ENCODE measurements at regions not wholly inside any gene's neighbourhood (a gene's known extent, or its start where the extent isn't known, plus 50 kb on each side); places are given as distances from the start of the nearest gene placed in this dataset.

- DNase-seq (ENCODE audit: low read depth in 2 of 2): no peak
These were observed 174.1 kb upstream of the EEA1 start for GRCh38 chr12:93103154-93103553.

- DNase-seq (ENCODE audit: low read depth in 2 of 2): no peak
These were observed 175.4 kb upstream of the EEA1 start for GRCh38 chr12:93104535-93104934.

DNA sequence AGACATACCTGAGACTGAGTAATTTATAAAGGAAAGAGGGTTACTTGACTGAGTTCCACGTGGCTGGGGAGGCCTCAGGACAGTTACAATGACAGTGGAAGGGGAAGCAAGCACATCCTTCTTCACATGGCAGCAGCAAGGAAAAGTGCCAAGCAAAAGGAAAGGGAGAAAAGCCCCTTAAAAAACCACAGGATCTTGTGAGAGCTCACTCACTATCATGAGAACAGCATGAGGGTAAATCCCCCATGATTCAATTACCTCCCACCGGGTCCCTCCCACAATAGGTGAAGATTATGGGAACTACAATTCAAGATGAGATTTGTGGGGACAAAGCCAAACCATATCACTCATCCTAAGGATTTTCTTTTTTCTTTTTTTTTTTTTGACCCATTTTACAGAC, 177.8 kb upstream of the EEA1 start:
- DNase-seq (ENCODE audit: low read depth in 2 of 2): no peak

GRCh38 chr12:93107514-93108312, 178.6 kb upstream of the EEA1 start:
- no peak for DNase-seq (ENCODE audit: low read depth in 2 of 2)

DNA sequence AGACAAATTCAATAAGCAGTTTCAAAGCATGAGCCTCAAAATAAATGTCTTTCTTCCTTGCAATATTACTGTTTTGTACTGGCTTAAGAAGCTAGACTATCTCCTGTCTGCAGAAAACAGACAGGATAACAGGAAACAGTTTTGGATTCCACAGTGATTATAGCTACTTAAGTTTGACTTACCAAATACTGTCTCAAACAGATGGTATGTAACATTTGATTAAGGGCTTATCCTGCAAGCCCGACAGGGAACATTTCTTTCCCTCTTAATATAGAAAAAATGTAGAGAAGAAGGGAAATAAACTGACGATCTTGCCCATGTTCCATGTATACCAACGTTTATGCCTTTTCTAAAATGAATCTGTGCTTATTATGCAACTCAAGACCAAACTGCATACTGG, 179.9 kb upstream of the EEA1 start:
- DNase-seq (ENCODE audit: low read depth in 2 of 2): no peak

GRCh38 chr12:93109551-93110203, 180.6 kb upstream of the EEA1 start:
- peak in 1 of 2 donors; percentile 12 for DNase-seq (ENCODE audit: low read depth in 2 of 2)

GRCh38 chr12:93111773-93112172, 182.7 kb upstream of the EEA1 start:
- DNase-seq (ENCODE audit: low read depth in 2 of 2): no peak

DNA sequence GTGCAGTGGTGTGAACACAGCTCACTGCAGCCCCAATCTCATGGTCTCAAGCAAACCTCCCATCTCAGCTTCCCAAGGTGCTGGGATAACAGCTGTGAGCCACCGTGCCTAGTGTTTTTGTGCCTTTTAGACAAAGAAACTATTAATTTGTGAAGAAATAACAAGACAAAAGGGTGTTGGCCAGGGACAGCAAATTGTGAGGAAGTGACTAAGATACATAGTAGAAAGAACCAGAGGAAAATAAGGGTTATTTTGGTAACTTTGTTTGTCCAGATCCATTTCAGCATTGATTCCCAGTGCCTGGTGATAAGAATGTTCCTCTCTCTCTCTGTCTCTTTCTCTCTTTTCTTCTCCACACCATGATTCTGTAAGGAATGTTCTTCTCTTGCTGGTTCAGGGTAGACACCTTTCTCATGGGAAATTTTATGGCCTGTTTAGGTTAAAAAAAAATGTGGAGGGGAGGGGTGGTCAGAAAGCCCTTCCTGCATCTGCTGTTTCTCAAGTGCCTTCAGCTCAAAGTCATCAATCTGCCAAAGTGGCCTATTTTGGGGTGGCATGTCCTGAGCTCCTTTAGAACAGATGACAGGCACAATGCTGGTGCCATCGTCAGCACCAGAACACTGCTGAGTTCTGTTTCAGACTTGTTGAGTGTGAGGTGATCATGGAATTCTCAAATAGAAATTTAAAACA, 184.4 kb upstream of the EEA1 start:
- no peak for DNase-seq (ENCODE audit: low read depth in 2 of 2)

GRCh38 chr12:93115198-93115601, 186.1 kb upstream of the EEA1 start:
- DNase-seq (ENCODE audit: low read depth in 2 of 2): no peak

GRCh38 chr12:93115646-93116045, 186.6 kb upstream of the EEA1 start:
- no peak for DNase-seq (ENCODE audit: low read depth in 2 of 2)

DNA sequence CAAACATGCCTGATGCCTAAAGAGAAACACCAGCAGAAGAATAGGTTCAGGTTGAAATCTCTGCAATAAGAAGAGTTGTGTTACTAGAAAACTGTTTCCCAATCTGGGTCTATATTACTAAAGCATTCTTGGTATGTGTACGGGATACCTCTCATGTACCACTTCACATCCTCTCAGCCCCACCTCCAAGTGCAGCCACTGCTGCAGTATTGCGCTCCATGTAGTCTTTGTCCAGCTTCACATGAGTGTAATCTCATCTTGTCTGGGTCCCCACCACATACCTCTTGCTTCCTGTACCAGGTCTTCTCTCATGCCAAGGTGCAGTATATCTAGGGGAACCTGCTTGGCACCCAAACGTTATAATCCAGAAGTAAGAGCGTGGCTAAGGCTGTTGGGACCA, 187.5 kb upstream of the EEA1 start:
- no peak for DNase-seq (ENCODE audit: low read depth in 2 of 2)

- DNase-seq (ENCODE audit: low read depth in 2 of 2): no peak
These were observed 192.8 kb upstream of the EEA1 start for GRCh38 chr12:93121729-93122488.

- DNase-seq (ENCODE audit: low read depth in 2 of 2): no peak
These were observed 193.5 kb upstream of the EEA1 start for GRCh38 chr12:93122569-93123091.

- no peak for DNase-seq (ENCODE audit: low read depth in 2 of 2)
These were observed 196.0 kb upstream of the EEA1 start for GRCh38 chr12:93125126-93125525.

DNA sequence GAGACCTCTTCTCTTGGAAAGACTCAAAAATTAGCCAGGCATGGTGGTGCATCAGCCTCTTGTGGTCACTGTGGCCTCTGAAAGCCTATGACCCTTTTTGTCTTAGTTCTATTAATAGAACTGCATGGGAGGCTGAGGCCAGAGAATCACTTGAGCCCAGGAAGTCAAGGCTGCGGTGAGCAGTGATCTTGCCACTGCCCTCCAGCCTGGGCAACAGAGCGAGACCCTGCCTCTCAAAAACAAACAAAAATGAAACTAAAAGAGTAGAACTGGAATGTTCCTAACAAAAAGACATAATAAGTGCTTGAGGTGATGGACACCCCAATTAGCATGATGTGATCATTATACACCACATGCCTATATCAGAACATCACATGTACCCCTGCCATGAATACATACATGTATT, 197.0 kb upstream of the EEA1 start:
- no peak for DNase-seq (ENCODE audit: low read depth in 2 of 2)

GRCh38 chr12:93127107-93127560, 198.0 kb upstream of the EEA1 start:
- no peak for DNase-seq (ENCODE audit: low read depth in 2 of 2)

DNA sequence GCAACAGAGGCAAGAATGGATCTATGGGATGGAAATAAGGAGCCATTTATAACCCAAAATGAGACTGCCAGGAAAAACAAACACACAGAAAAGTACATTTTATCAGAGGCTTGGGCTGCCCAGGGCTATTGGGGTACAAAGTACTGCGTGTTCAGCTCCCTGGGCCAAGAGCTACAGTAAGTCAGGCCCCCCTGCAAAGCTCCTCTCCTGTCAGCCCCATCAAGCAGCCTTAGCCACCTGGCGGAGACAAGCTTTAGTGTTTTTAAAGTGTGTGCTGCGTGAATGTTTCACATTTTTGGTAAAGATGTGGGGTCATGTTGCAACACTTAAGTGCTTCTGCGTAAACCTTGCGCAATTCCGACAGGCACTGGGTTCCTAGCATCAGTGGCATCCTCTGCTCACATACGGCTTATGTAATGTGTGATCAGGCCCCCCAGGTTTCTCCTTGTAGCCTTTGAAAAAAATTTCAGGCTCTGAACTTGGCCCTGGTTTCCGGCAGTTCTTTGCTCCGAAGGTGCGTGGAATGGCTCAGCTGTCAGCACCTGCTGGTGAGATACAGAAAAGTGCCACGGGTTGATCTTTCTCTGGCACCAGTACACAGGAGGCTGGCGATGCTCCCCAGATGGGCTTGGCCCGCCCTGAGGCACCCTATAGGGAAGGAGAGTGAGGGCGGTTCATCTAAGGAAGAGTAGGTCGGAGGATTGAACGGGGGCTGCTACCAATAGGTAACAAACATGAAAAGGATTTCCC, 198.7 kb upstream of the EEA1 start:
- no peak for DNase-seq (ENCODE audit: low read depth in 2 of 2)

GRCh38 chr12:93128332-93128707, 199.2 kb upstream of the EEA1 start:
- DNase-seq (ENCODE audit: low read depth in 2 of 2): no peak

GRCh38 chr12:93130366-93131054, 201.4 kb upstream of the EEA1 start:
- no peak for DNase-seq (ENCODE audit: low read depth in 2 of 2)

- no peak for DNase-seq (ENCODE audit: low read depth in 2 of 2)
These were observed 204.3 kb upstream of the EEA1 start for GRCh38 chr12:93133361-93133760.

Measured in activated CD4-positive, alpha-beta T cell treated with anti-CD3 and anti-CD28 coated beads for 24 hours (primary cell).